Liver (tissue), 7 donors: ENCODE measurements at regions not wholly inside any gene's neighbourhood (a gene's known extent, or its start where the extent isn't known, plus 50 kb on each side); places are given as distances from the start of the nearest gene placed in this dataset.

Experiments
- DNase-seq: peaks from one replicate; pipeline ENCODE4 v3.0.0-alpha.2; 2017; ENCODE audit warnings: low spot score
- H3K27ac ChIP-seq, 2 donors: one replicate each; pipeline ENCODE4 v1.7.0; 2013; ENCODE audit warnings: inconsistent platforms in 2 of 2, low read length in 2 of 2, control low read depth in 1 of 2, low read depth in 1 of 2, mild to moderate bottlenecking in 1 of 2
- H3K27me3 ChIP-seq, 4 donors: one replicate each; pipeline versions ENCODE4 v1.6.1 to v1.7.0; 2013; ENCODE audit warnings: low read length in 3 of 4, inconsistent platforms in 1 of 4, mild to moderate bottlenecking in 1 of 4, moderate library complexity in 1 of 4; ENCODE audit not compliant: control insufficient read depth in 4 of 4, insufficient read depth in 4 of 4
- H3K36me3 ChIP-seq, 4 donors: one replicate each; pipeline versions ENCODE4 v1.6.1 to v1.7.0; 2013; ENCODE audit warnings: low read length in 3 of 4, mild to moderate bottlenecking in 3 of 4, low read depth in 1 of 4, moderate library complexity in 1 of 4; ENCODE audit not compliant: control insufficient read depth in 4 of 4, insufficient read depth in 3 of 4
- H3K4me1 ChIP-seq, 4 donors: one replicate each; pipeline versions ENCODE4 v1.6.1 to v1.7.0; 2013; ENCODE audit warnings: low read length in 3 of 4, mild to moderate bottlenecking in 3 of 4, moderate library complexity in 1 of 4; ENCODE audit not compliant: control insufficient read depth in 4 of 4, insufficient read depth in 4 of 4
- H3K4me3 ChIP-seq, 3 donors: one replicate each; pipeline versions ENCODE4 v1.6.1 to v1.7.0; 2013; ENCODE audit warnings: low read length in 3 of 3, control low read depth in 1 of 3, low read depth in 1 of 3, mild to moderate bottlenecking in 1 of 3
- H3K9ac ChIP-seq, 2 donors: one replicate each; pipeline ENCODE4 v1.7.0; 2013; ENCODE audit warnings: low read length in 2 of 2, mild to moderate bottlenecking in 2 of 2, moderate library complexity in 2 of 2, control low read depth in 1 of 2, low read depth in 1 of 2
- H3K9me3 ChIP-seq, 4 donors: one replicate each; pipeline versions ENCODE4 v1.6.1 to v1.7.0; 2013; ENCODE audit warnings: low read length in 3 of 4; ENCODE audit not compliant: control insufficient read depth in 4 of 4
- ATF3 ChIP-seq: IDR thresholded peaks from 2 replicates; pipeline ENCODE4 v1.6.1; 2016; ENCODE audit warnings: antibody characterized with exemption
- EGR1 ChIP-seq, 2 donors: IDR thresholded peaks; 2 replicates each; pipeline ENCODE4 v1.6.1; 2016 to 2018; ENCODE audit warnings: antibody characterized with exemption in 2 of 2, low read depth in 2 of 2
- FOXA1 ChIP-seq: IDR thresholded peaks from 2 replicates; pipeline ENCODE4 v1.6.1; 2016; ENCODE audit warnings: antibody characterized with exemption
- FOXA2 ChIP-seq: IDR thresholded peaks from 2 replicates; pipeline ENCODE4 v1.6.1; 2016; ENCODE audit warnings: antibody characterized with exemption
- GABPA ChIP-seq, 2 donors: IDR thresholded peaks in 1 of 2; conservative IDR thresholded peaks in 1 of 2; 2 replicates each; pipeline ENCODE4 v1.6.1; 2016; ENCODE audit warnings: antibody characterized with exemption in 2 of 2, mild to moderate bottlenecking in 1 of 2, moderate library complexity in 1 of 2
- HNF4A ChIP-seq, 2 donors: conservative IDR thresholded peaks; 2 replicates each; pipeline ENCODE4 v1.6.1; 2016; ENCODE audit warnings: antibody characterized with exemption in 2 of 2, mild to moderate bottlenecking in 2 of 2
- HNF4G ChIP-seq: IDR thresholded peaks from 2 replicates; pipeline ENCODE4 v1.6.1; 2016; ENCODE audit warnings: antibody characterized with exemption
- NR2F2 ChIP-seq: IDR thresholded peaks from 2 replicates; pipeline ENCODE4 v1.6.1; 2016; ENCODE audit warnings: antibody characterized with exemption
- RAD21 ChIP-seq, 2 donors: IDR thresholded peaks; 2 replicates each; pipeline ENCODE4 v1.6.1; 2016; ENCODE audit warnings: antibody characterized with exemption in 2 of 2, mild to moderate bottlenecking in 2 of 2
- REST ChIP-seq: IDR thresholded peaks from 2 replicates; pipeline ENCODE4 v1.6.1; 2016; ENCODE audit warnings: antibody characterized with exemption, mild to moderate bottlenecking
- RXRA ChIP-seq, 2 donors: IDR thresholded peaks; 2 replicates each; pipeline ENCODE4 v1.6.1; 2017 to 2018; ENCODE audit warnings: antibody characterized with exemption in 2 of 2, mild to moderate bottlenecking in 1 of 2
- SP1 ChIP-seq: IDR thresholded peaks from 2 replicates; pipeline ENCODE4 v1.6.1; 2018; ENCODE audit warnings: antibody characterized with exemption, mild to moderate bottlenecking
- TAF1 ChIP-seq: conservative IDR thresholded peaks from 2 replicates; pipeline ENCODE4 v1.6.1; 2016; ENCODE audit warnings: antibody characterized with exemption, mild to moderate bottlenecking
- YY1 ChIP-seq: IDR thresholded peaks from 2 replicates; pipeline ENCODE4 v1.6.1; 2016; ENCODE audit warnings: antibody characterized with exemption, mild to moderate bottlenecking
- ZBTB33 ChIP-seq: IDR thresholded peaks from 2 replicates; pipeline ENCODE4 v1.6.1; 2016; ENCODE audit warnings: antibody characterized with exemption
- WGBS: extraction: QIAGEN DNeasy Blood & Tissue Kit; methylation state at CpG from one replicate; pipeline ENCODE4 v1.1.7; 2013; 5-methylcytosine and 5-hydroxymethylcytosine counted together
- donor health status: healthy.
- donor health status: healthy.
- donor health status: healthy.
- donor health status: healthy.

- no peak for TF ChIP-seq RAD21 (IDR thresholded peaks at IDR 0.05)
- no peak for TF ChIP-seq GABPA (IDR thresholded peaks at IDR 0.05 in 1 of 2, conservative IDR thresholded peaks at IDR 0.05 in 1 of 2)
- TF ChIP-seq RXRA (IDR thresholded peaks at IDR 0.05): no peak
- TF ChIP-seq YY1: no peak
- no peak for TF ChIP-seq ZBTB33
- no peak for TF ChIP-seq REST
Measured at GRCh38 chr2:216944733-216945132, 84.9 kb upstream of the TNP1 start.

GRCh38 chr2:216943109-216943508 is 83.2 kb upstream of the TNP1 start:
- WGBS: 83% methylated on average over 2 of the region's 2 CpGs
- H3K36me3 ChIP-seq: no peaks in the 10 kb centered on the region
- DNase-seq: no peak
- H3K9me3 ChIP-seq: no peaks in the 10 kb centered on the region
- H3K9ac ChIP-seq: no peak overlapping the region
- no peak overlapping the region for H3K4me3 ChIP-seq
- H3K27ac ChIP-seq: no peak overlapping the region
- TF ChIP-seq ZBTB33 (no peak), HNF4A (conservative IDR thresholded peaks at IDR 0.05) (no peak), FOXA2 (no peak), RXRA (IDR thresholded peaks at IDR 0.05) (no peak), SP1 (no peak), TAF1 (no peak), FOXA1 (no peak), NR2F2 (no peak), ATF3 (no peak), RAD21 (IDR thresholded peaks at IDR 0.05) (no peak), EGR1 (IDR thresholded peaks at IDR 0.05; ENCODE audit: low read depth in 2 of 2) (no peak), HNF4G (no peak)
- H3K4me1 ChIP-seq: no peaks in the 10 kb centered on the region
- H3K27me3 ChIP-seq: no peaks in the 10 kb centered on the region

More at GRCh38 chr2:216944733-216945132, 84.9 kb upstream of the TNP1 start:
- Histone ChIP-seq H3K27me3 (no peaks in the 10 kb centered on the region), H3K9me3 (no peaks in the 10 kb centered on the region), H3K36me3 (no peaks in the 10 kb centered on the region), H3K27ac (no peak overlapping the region), H3K4me3 (no peak overlapping the region), H3K4me1 (no peaks in the 10 kb centered on the region), H3K9ac (no peak overlapping the region)
- WGBS: 94% methylated on average over 4 of the region's 4 CpGs
- no peak for DNase-seq
